SK-N-SH (cell line): ENCODE measurements at regions not wholly inside any gene's neighbourhood (a gene's known extent, or its start where the extent isn't known, plus 50 kb on each side); places are given as distances from the start of the nearest gene placed in this dataset.

Source experiments
- CTCF ChIA-PET: fragments of 300-600, 350-600 bp; formaldehyde crosslinking; extraction: SDS; loops from one replicate; lab custom pipeline; 2021; lab: Yijun Ruan, JAX
- POLR2A ChIA-PET: fragments of 350-600 bp; sonication (Branson Sonifier 250); formaldehyde crosslinking; extraction: SDS; loops from one replicate; lab custom pipeline; 2020; ENCODE audit warnings: antibody characterized with exemption, inconsistent platforms; lab: Yijun Ruan, JAX
- DNase-seq: peaks from one replicate; pipeline ENCODE4 v3.0.0; 2012
- H2AFZ ChIP-seq: fragments of 200-600 bp; sonication (generic); 2 replicates; pipeline ENCODE4 v1.8.1; 2016; ENCODE audit warnings: antibody characterized with exemption, mild to moderate bottlenecking, low read depth
- H3F3A ChIP-seq: fragments of 200-600 bp; sonication (generic); replicated peaks from 2 replicates; pipeline ENCODE3; 2016; ENCODE audit warnings: antibody characterized with exemption, mild to moderate bottlenecking; ENCODE audit not compliant: insufficient read depth
- H3K27ac ChIP-seq, 2 experiments: fragments of 200-500 bp in 1 of 2; fragments of 200-600 bp in 1 of 2; sonication (Bioruptor generic) in 1 of 2; sonication (generic), shearing (Covaris generic) in 1 of 2; 2 replicates each; pipeline versions ENCODE4 v1.5.1 to v1.6.1; 2014 to 2016; ENCODE audit warnings: low read depth in 2 of 2, inconsistent platforms in 1 of 2, low read length in 1 of 2, mild to moderate bottlenecking in 1 of 2, mixed read lengths in 1 of 2
- H3K27me3 ChIP-seq: fragments of 200-600 bp; sonication (generic), shearing (Covaris generic); 2 replicates; pipeline ENCODE4 v1.6.1; 2016; ENCODE audit warnings: mixed run types; ENCODE audit not compliant: insufficient read depth
- H3K36me3 ChIP-seq, 2 experiments: fragments of 200-500 bp in 1 of 2; fragments of 200-600 bp in 1 of 2; sonication (Bioruptor generic) in 1 of 2; sonication (generic) in 1 of 2; replicated peaks in 1 of 2; 2 replicates each; pipeline versions ENCODE3 to v1.5.1; 2014 to 2016; ENCODE audit warnings: low read length in 1 of 2, mild to moderate bottlenecking in 1 of 2; ENCODE audit not compliant: insufficient read depth in 2 of 2, control insufficient read depth in 1 of 2
- H3K4me1 ChIP-seq, 2 experiments: fragments of 200-500 bp in 1 of 2; fragments of 200-600 bp in 1 of 2; sonication (Bioruptor generic) in 1 of 2; sonication (generic), shearing (Covaris generic) in 1 of 2; 2 replicates each; pipeline versions ENCODE4 v1.5.1 to v1.6.1; 2014 to 2016; ENCODE audit warnings: low read depth in 1 of 2, low read length in 1 of 2, mixed run types in 1 of 2; ENCODE audit not compliant: insufficient read depth in 2 of 2, control insufficient read depth in 1 of 2
- H3K4me2 ChIP-seq: fragments of 200-600 bp; sonication (generic), shearing (Covaris generic); 2 replicates; pipeline ENCODE4 v1.6.1; 2017; ENCODE audit warnings: mixed run types
- H3K4me3 ChIP-seq, 2 experiments: fragments of 200-500 bp in 1 of 2; fragments of 200-600 bp in 1 of 2; sonication (Bioruptor generic) in 1 of 2; sonication (generic), shearing (Covaris generic) in 1 of 2; 2 replicates each; pipeline versions ENCODE4 v1.5.1 to v1.8.1; 2014 to 2016; ENCODE audit warnings: low read depth in 2 of 2, inconsistent platforms in 1 of 2, low read length in 1 of 2, mild to moderate bottlenecking in 1 of 2, mixed read lengths in 1 of 2, moderate library complexity in 1 of 2
- H3K79me2 ChIP-seq: fragments of 200-600 bp; sonication (generic); 2 replicates; pipeline ENCODE4 v1.8.1; 2017; ENCODE audit warnings: mild to moderate bottlenecking; ENCODE audit not compliant: insufficient read depth
- H3K9ac ChIP-seq: fragments of 200-600 bp; sonication (generic); 2 replicates; pipeline ENCODE4 v1.6.1; 2017; ENCODE audit warnings: mixed run types
- H3K9me2 ChIP-seq: fragments of 200-600 bp; sonication (generic); 2 replicates; pipeline ENCODE4 v1.6.1; 2017; ENCODE audit warnings: mixed run types
- H3K9me3 ChIP-seq: fragments of 200-600 bp; sonication (generic); 2 replicates; pipeline ENCODE4 v1.6.1; 2017; ENCODE audit warnings: mixed run types, mild to moderate bottlenecking, moderate library complexity
- H4K20me1 ChIP-seq: fragments of 200-600 bp; sonication (generic); 2 replicates; pipeline ENCODE4 v1.6.1; 2017; ENCODE audit warnings: mild to moderate bottlenecking, mixed run types; ENCODE audit not compliant: insufficient read depth
- FOSL2 ChIP-seq: IDR thresholded peaks from 2 replicates; pipeline ENCODE4 v1.4.0; 2012; ENCODE audit warnings: low read depth, mild to moderate bottlenecking, moderate library complexity, borderline replicate concordance
- FOXJ3 ChIP-seq: sonication (generic); formaldehyde crosslinking; IDR thresholded peaks from 2 replicates; pipeline ENCODE4 v1.5.1; 2020; ENCODE audit warnings: mild to moderate bottlenecking, missing genetic modification reagents
- GABPA ChIP-seq: IDR thresholded peaks from 2 replicates; pipeline ENCODE4 v1.4.0; 2012; ENCODE audit warnings: low read depth, mild to moderate bottlenecking
- GATA2 ChIP-seq: sonication (generic); formaldehyde crosslinking; IDR thresholded peaks from 2 replicates; pipeline ENCODE4 v1.5.0; 2020; ENCODE audit warnings: mild to moderate bottlenecking, missing genetic modification reagents
- MEF2A ChIP-seq: IDR thresholded peaks from 2 replicates; pipeline ENCODE4 v1.4.0; 2012; ENCODE audit warnings: low read depth, borderline replicate concordance
- NFIC ChIP-seq: IDR thresholded peaks from 2 replicates; pipeline ENCODE4 v1.4.0; 2012; ENCODE audit warnings: borderline replicate concordance
- NRF1 ChIP-seq: IDR thresholded peaks from 2 replicates; pipeline ENCODE4 v1.6.1; 2012; ENCODE audit warnings: low read depth, mild to moderate bottlenecking, low read length
- RAD21 ChIP-seq: IDR thresholded peaks from 2 replicates; pipeline ENCODE4 v1.6.1; 2012; ENCODE audit warnings: mild to moderate bottlenecking, low read length
- RCOR1 ChIP-seq: fragments of 150-350 bp; IDR thresholded peaks from 2 replicates; pipeline ENCODE4 v1.6.1; 2017; ENCODE audit warnings: antibody characterized with exemption, low read length
- SIN3A ChIP-seq: IDR thresholded peaks from 2 replicates; pipeline ENCODE4 v1.6.1; 2012; ENCODE audit warnings: low read depth, mild to moderate bottlenecking, low read length, moderate library complexity, borderline replicate concordance
- SMC3 ChIP-seq: IDR thresholded peaks from 2 replicates; pipeline ENCODE4 v1.6.1; 2012; ENCODE audit warnings: low read depth, low read length, improper control_type of control experiment
- TCF12 ChIP-seq: IDR thresholded peaks from 2 replicates; pipeline ENCODE4 v1.4.0; 2012
- TEAD4 ChIP-seq: IDR thresholded peaks from 2 replicates; pipeline ENCODE4 v1.4.0; 2012; ENCODE audit warnings: mild to moderate bottlenecking, borderline replicate concordance; ENCODE audit not compliant: insufficient read depth
- YY1 ChIP-seq: IDR thresholded peaks from 2 replicates; pipeline ENCODE4 v1.4.0; 2012; ENCODE audit warnings: low read depth, mild to moderate bottlenecking
- WGBS: methylation state at CpG from one replicate; pipeline ENCODE4 v1.1.6; 2017; ENCODE audit warnings: low lambda C conversion rate; 5-methylcytosine and 5-hydroxymethylcytosine counted together
- TF ChIP-seq, protein P1 (sequence below): IDR thresholded peaks from 2 replicates; pipeline ENCODE4 v1.4.0; 2012; ENCODE audit warnings: low read depth, borderline replicate concordance
- TF ChIP-seq, protein P2 (sequence below): fragments of 200-600 bp; sonication (generic); IDR thresholded peaks from 2 replicates; pipeline ENCODE4 v1.6.1; 2017; ENCODE audit warnings: antibody characterized with exemption, mild to moderate bottlenecking, moderate library complexity
- TF ChIP-seq, protein P3 (sequence below): IDR thresholded peaks from 2 replicates; pipeline ENCODE4 v1.4.0; 2012; ENCODE audit warnings: low read depth, borderline replicate concordance
- TF ChIP-seq, protein P4 (sequence below): fragments of 150-350 bp; IDR thresholded peaks from 2 replicates; pipeline ENCODE4 v1.6.1; 2016; ENCODE audit warnings: mild to moderate bottlenecking, low read depth, low read length

DNA sequence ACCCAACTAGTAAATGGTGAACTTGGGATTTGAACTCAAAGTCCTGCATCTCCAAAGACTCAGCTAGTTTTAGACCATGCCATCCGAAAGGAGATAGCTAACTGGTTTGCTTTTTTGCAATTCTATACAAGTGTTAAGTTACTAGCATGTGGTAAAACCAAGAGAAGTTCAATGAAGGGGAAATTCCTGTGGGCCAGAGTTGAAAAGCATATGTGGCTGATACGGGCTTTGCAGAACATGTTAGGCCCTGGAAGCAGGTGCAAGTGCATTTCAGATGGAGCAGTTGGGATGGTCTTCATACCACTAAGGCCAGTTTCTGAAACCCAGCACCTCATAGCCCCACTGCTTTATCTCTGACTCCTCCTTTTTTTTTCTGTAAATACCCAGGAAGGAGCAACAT is 620.9 kb downstream of the PLPP3 start:
- Histone ChIP-seq H3K9ac (no peak overlapping the region), H3K36me3 (no peaks in the 10 kb centered on the region), H3K9me3 (no peaks in the 10 kb centered on the region), H3K4me3 (no peak overlapping the region), H4K20me1 (no peaks in the 10 kb centered on the region), H3F3A (no peaks in the 10 kb centered on the region), H3K27ac (no peak overlapping the region), H3K4me1 (no peaks in the 10 kb centered on the region; a peak in 1 of 4 replicates), H3K79me2 (no peaks in the 10 kb centered on the region), H2AFZ (no peak overlapping the region), H3K9me2 (no peaks in the 10 kb centered on the region), H3K27me3 (no peaks in the 10 kb centered on the region), H3K4me2 (no peak overlapping the region)
- TF ChIP-seq, protein P1, sequence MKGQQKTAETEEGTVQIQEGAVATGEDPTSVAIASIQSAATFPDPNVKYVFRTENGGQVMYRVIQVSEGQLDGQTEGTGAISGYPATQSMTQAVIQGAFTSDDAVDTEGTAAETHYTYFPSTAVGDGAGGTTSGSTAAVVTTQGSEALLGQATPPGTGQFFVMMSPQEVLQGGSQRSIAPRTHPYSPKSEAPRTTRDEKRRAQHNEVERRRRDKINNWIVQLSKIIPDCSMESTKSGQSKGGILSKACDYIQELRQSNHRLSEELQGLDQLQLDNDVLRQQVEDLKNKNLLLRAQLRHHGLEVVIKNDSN = no peak
- TF ChIP-seq TCF12 = no peak
- TF ChIP-seq YY1 = no peak
- TF ChIP-seq SIN3A = no peak
- TF ChIP-seq GATA2 (CRISPR knock-in tag) = no peak
- TF ChIP-seq RAD21 = no peak
- TF ChIP-seq FOSL2 = no peak
- TF ChIP-seq, protein P2, sequence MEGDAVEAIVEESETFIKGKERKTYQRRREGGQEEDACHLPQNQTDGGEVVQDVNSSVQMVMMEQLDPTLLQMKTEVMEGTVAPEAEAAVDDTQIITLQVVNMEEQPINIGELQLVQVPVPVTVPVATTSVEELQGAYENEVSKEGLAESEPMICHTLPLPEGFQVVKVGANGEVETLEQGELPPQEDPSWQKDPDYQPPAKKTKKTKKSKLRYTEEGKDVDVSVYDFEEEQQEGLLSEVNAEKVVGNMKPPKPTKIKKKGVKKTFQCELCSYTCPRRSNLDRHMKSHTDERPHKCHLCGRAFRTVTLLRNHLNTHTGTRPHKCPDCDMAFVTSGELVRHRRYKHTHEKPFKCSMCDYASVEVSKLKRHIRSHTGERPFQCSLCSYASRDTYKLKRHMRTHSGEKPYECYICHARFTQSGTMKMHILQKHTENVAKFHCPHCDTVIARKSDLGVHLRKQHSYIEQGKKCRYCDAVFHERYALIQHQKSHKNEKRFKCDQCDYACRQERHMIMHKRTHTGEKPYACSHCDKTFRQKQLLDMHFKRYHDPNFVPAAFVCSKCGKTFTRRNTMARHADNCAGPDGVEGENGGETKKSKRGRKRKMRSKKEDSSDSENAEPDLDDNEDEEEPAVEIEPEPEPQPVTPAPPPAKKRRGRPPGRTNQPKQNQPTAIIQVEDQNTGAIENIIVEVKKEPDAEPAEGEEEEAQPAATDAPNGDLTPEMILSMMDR = no peak
- TF ChIP-seq RCOR1 = no peak
- no peak for TF ChIP-seq NRF1
- TF ChIP-seq, protein P3, sequence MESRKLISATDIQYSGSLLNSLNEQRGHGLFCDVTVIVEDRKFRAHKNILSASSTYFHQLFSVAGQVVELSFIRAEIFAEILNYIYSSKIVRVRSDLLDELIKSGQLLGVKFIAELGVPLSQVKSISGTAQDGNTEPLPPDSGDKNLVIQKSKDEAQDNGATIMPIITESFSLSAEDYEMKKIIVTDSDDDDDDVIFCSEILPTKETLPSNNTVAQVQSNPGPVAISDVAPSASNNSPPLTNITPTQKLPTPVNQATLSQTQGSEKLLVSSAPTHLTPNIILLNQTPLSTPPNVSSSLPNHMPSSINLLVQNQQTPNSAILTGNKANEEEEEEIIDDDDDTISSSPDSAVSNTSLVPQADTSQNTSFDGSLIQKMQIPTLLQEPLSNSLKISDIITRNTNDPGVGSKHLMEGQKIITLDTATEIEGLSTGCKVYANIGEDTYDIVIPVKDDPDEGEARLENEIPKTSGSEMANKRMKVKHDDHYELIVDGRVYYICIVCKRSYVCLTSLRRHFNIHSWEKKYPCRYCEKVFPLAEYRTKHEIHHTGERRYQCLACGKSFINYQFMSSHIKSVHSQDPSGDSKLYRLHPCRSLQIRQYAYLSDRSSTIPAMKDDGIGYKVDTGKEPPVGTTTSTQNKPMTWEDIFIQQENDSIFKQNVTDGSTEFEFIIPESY = no peak
- TF ChIP-seq TEAD4 = no peak
- TF ChIP-seq GABPA = no peak
- TF ChIP-seq NFIC = no peak
- TF ChIP-seq FOXJ3 (CRISPR knock-in tag) = no peak
- TF ChIP-seq SMC3 = no peak
- TF ChIP-seq, protein P4, sequence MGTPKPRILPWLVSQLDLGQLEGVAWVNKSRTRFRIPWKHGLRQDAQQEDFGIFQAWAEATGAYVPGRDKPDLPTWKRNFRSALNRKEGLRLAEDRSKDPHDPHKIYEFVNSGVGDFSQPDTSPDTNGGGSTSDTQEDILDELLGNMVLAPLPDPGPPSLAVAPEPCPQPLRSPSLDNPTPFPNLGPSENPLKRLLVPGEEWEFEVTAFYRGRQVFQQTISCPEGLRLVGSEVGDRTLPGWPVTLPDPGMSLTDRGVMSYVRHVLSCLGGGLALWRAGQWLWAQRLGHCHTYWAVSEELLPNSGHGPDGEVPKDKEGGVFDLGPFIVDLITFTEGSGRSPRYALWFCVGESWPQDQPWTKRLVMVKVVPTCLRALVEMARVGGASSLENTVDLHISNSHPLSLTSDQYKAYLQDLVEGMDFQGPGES = no peak
- TF ChIP-seq MEF2A = no peak
- POLR2A ChIA-PET = no interaction called here
- WGBS = 68% methylated on average over 2 of the region's 2 CpGs
- CTCF ChIA-PET = interaction anchor here (1.1 kb wide), 2 partner anchors 14 to 19 kb away, joined by 3 to 5 read pairs; no protein-coding TSS in a partner anchor
- no peak for DNase-seq
